WTC11 (cell line): ENCODE measurements at regions not wholly inside any gene's neighbourhood (a gene's known extent, or its start where the extent isn't known, plus 50 kb on each side); places are given as distances from the start of the nearest gene placed in this dataset.

Experiments used
- ATAC-seq: fragments of 200-7000 bp; cut with Tn5 transposase; 2 replicates; pipeline ENCODE4 v1.10.0; 2021; ENCODE audit warnings: mild to moderate bottlenecking, moderate library complexity
- CTCF ChIA-PET: fragments of 300-600 bp; sonication (Branson Sonifier 250); formaldehyde crosslinking; loops from one replicate; lab custom pipeline; 2021; ENCODE audit warnings: antibody characterized with exemption; lab: Charles Lee
- POLR2A ChIA-PET: fragments of 350-600 bp; sonication (Branson Sonifier 250); formaldehyde crosslinking; loops from one replicate; lab custom pipeline; 2021; ENCODE audit warnings: antibody characterized with exemption; lab: Charles Lee
- DNase-seq: peaks from one replicate; pipeline ENCODE4 v3.0.0; 2021; ENCODE audit warnings: low spot score
- H3K27ac Mint-ChIP-seq: 2 replicates; pipeline ENCODE4 v1.8.0; 2021; ENCODE audit warnings: mixed read lengths
- H3K27me3 Mint-ChIP-seq: 2 replicates; pipeline ENCODE4 v1.8.0; 2021; ENCODE audit warnings: low read depth, mild to moderate bottlenecking, moderate library complexity, mixed read lengths
- H3K36me3 Mint-ChIP-seq: 2 replicates; pipeline ENCODE4 v1.8.0; 2021; ENCODE audit warnings: mixed read lengths
- H3K4me1 Mint-ChIP-seq: 2 replicates; pipeline ENCODE4 v1.8.0; 2022; ENCODE audit warnings: mixed read lengths
- H3K4me3 Mint-ChIP-seq: 2 replicates; pipeline ENCODE4 v1.8.0; 2021; ENCODE audit warnings: mild to moderate bottlenecking, moderate library complexity, mixed read lengths
- H3K9me3 Mint-ChIP-seq: 2 replicates; pipeline ENCODE4 v1.8.0; 2021; ENCODE audit warnings: mixed read lengths
- CREB1 ChIP-seq: sonication (generic); formaldehyde crosslinking; IDR thresholded peaks from 2 replicates; pipeline ENCODE4 v1.8.0; 2023; ENCODE audit warnings: mild to moderate bottlenecking, missing genetic modification reagents
- ETV6 ChIP-seq: sonication (generic); formaldehyde crosslinking; IDR thresholded peaks from 2 replicates; pipeline ENCODE4 v1.8.1; 2022; ENCODE audit warnings: mild to moderate bottlenecking, missing genetic modification reagents
- GTF2I ChIP-seq: fragments of 250-450 bp; sonication (Bioruptor Pico); conservative IDR thresholded peaks from 2 replicates; pipeline ENCODE4 v1.4.0; 2021; ENCODE audit warnings: mild to moderate bottlenecking
- JUN ChIP-seq: sonication (generic); formaldehyde crosslinking; IDR thresholded peaks from 2 replicates; pipeline ENCODE4 v1.8.0; 2023; ENCODE audit warnings: mild to moderate bottlenecking, missing genetic modification reagents
- SP1 ChIP-seq: sonication (generic); formaldehyde crosslinking; conservative IDR thresholded peaks from 2 replicates; pipeline ENCODE4 v1.8.1; 2022; ENCODE audit warnings: missing genetic modification reagents
- TCF7 ChIP-seq: sonication (generic); formaldehyde crosslinking; IDR thresholded peaks from 2 replicates; pipeline ENCODE4 v1.8.0; 2022; ENCODE audit warnings: mild to moderate bottlenecking, low read depth, missing genetic modification reagents, moderate library complexity
- TF ChIP-seq, protein P1 (sequence below): sonication (generic); formaldehyde crosslinking; IDR thresholded peaks from 2 replicates; pipeline ENCODE4 v1.8.0; 2023; ENCODE audit warnings: mild to moderate bottlenecking, missing genetic modification reagents
- TF ChIP-seq, protein P2 (sequence below): sonication (generic); formaldehyde crosslinking; IDR thresholded peaks from 2 replicates; pipeline ENCODE4 v1.8.1; 2023; ENCODE audit warnings: mild to moderate bottlenecking, missing genetic modification reagents
- TF ChIP-seq, protein P3 (sequence below): fragments of 200-600 bp; IDR thresholded peaks from 2 replicates; pipeline ENCODE4 v1.8.0; 2022; ENCODE audit warnings: antibody characterized with exemption
- TF ChIP-seq, protein P4 (sequence below): sonication (generic); formaldehyde crosslinking; IDR thresholded peaks from 2 replicates; pipeline ENCODE4 v1.8.0; 2022; ENCODE audit warnings: missing genetic modification reagents

DNA sequence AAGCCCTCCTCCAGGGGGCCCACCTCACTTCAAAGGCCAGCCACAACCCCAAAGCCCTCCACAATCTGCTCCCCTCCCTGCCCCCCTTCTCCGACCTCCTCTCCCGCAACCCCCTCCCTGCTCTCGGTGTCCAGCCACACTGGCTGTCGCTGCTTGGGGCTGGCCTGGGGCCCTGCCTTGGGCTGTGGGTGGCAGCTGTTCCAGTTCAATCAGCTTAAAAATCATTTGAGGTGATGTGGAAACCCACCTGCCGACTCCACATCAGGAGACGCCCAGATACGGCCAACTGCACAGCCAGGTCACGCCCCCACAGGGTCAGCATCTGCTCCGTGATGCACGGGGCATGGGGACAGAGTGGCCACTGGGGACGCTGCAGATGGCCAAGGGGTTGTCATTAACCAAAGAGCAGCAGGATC, 107.0 kb upstream of the MVB12B start (continued):
- TF ChIP-seq, protein P1, sequence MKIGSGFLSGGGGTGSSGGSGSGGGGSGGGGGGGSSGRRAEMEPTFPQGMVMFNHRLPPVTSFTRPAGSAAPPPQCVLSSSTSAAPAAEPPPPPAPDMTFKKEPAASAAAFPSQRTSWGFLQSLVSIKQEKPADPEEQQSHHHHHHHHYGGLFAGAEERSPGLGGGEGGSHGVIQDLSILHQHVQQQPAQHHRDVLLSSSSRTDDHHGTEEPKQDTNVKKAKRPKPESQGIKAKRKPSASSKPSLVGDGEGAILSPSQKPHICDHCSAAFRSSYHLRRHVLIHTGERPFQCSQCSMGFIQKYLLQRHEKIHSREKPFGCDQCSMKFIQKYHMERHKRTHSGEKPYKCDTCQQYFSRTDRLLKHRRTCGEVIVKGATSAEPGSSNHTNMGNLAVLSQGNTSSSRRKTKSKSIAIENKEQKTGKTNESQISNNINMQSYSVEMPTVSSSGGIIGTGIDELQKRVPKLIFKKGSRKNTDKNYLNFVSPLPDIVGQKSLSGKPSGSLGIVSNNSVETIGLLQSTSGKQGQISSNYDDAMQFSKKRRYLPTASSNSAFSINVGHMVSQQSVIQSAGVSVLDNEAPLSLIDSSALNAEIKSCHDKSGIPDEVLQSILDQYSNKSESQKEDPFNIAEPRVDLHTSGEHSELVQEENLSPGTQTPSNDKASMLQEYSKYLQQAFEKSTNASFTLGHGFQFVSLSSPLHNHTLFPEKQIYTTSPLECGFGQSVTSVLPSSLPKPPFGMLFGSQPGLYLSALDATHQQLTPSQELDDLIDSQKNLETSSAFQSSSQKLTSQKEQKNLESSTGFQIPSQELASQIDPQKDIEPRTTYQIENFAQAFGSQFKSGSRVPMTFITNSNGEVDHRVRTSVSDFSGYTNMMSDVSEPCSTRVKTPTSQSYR (CRISPR knock-in tag), result no peak

DNA sequence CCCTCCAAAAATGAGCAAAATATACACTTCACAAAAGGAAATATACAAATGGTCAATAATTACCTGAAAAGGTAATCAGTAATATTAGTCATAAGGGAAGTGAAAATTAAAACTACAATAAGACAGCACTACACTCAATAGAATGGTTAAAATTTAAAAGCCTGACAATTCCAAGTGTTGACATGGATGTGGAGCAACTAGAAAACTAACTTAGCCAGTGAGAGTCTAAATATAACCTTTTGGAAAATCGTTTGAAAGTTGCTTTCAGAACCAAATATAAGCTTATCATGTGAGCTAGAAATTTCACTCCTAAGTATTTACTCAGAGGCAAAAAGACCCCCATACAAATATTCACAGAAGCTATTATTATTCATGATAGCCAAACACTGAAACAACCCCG, 105.1 kb upstream of the MVB12B start:
- no peak overlapping the region for H3K27ac Mint-ChIP-seq
- H3K4me1 Mint-ChIP-seq, result peaks cover 11% of the 10 kb centered on the region
- no peak for ATAC-seq
- peaks cover 17% of the 10 kb centered on the region for H3K9me3 Mint-ChIP-seq
- DNase-seq, result no peak
- ChIA-PET POLR2A (no interaction called here), CTCF (interaction anchor here (1.3 to 1.9 kb wide), 2 partner anchors 8 to 177 kb away, joined by 3 to 7 read pairs; no protein-coding TSS in a partner anchor)
- H3K36me3 Mint-ChIP-seq, result peaks cover 9% of the 10 kb centered on the region
- H3K4me3 Mint-ChIP-seq, result no peak overlapping the region
- peaks cover 32% of the 10 kb centered on the region for H3K27me3 Mint-ChIP-seq
- TF ChIP-seq, protein P2, sequence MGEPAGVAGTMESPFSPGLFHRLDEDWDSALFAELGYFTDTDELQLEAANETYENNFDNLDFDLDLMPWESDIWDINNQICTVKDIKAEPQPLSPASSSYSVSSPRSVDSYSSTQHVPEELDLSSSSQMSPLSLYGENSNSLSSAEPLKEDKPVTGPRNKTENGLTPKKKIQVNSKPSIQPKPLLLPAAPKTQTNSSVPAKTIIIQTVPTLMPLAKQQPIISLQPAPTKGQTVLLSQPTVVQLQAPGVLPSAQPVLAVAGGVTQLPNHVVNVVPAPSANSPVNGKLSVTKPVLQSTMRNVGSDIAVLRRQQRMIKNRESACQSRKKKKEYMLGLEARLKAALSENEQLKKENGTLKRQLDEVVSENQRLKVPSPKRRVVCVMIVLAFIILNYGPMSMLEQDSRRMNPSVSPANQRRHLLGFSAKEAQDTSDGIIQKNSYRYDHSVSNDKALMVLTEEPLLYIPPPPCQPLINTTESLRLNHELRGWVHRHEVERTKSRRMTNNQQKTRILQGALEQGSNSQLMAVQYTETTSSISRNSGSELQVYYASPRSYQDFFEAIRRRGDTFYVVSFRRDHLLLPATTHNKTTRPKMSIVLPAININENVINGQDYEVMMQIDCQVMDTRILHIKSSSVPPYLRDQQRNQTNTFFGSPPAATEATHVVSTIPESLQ, result no peak
- TF ChIP-seq TCF7 (CRISPR knock-in tag) (no peak), GTF2I (CRISPR knock-in tag) (0 out of 2 replicates have a peak, but pooled peaks have one; percentile 7), SP1 (CRISPR knock-in tag) (no peak)
- TF ChIP-seq, protein P3, sequence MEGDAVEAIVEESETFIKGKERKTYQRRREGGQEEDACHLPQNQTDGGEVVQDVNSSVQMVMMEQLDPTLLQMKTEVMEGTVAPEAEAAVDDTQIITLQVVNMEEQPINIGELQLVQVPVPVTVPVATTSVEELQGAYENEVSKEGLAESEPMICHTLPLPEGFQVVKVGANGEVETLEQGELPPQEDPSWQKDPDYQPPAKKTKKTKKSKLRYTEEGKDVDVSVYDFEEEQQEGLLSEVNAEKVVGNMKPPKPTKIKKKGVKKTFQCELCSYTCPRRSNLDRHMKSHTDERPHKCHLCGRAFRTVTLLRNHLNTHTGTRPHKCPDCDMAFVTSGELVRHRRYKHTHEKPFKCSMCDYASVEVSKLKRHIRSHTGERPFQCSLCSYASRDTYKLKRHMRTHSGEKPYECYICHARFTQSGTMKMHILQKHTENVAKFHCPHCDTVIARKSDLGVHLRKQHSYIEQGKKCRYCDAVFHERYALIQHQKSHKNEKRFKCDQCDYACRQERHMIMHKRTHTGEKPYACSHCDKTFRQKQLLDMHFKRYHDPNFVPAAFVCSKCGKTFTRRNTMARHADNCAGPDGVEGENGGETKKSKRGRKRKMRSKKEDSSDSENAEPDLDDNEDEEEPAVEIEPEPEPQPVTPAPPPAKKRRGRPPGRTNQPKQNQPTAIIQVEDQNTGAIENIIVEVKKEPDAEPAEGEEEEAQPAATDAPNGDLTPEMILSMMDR, result no peak

DNA sequence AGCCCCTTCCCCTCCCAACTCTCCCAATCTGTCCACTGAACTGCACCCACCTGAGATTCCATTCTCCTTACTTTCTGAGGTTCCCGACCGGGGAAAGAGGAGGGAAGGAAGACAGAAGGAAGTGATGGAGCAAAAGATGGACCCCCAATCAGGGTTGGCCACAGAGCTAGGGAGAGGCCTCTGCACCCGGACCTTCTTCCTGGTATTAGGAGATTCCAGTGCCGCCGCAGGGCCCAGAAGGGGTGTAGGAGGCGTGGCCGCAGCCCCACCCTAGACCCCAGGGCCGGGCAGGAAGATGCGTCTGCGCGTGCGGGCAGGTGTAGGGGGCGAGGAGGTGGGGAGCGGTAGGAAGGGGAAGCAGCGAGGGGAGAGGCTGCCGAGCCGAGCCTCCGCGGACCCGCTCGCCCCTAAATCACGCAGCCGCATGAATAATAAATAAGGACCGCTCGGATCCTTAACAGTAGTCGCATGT, 104.2 kb upstream of the MVB12B start:
- Mint-ChIP-seq H3K4me3 (peak overlapping the region; percentile 64), H3K27ac (no peak overlapping the region), H3K9me3 (peaks cover 17% of the 10 kb centered on the region), H3K36me3 (peaks cover 9% of the 10 kb centered on the region), H3K27me3 (peaks cover 32% of the 10 kb centered on the region), H3K4me1 (peaks cover 10% of the 10 kb centered on the region)
- TF ChIP-seq CREB1 (CRISPR knock-in tag) (no peak), JUN (CRISPR knock-in tag) (no peak), ETV6 (no peak)
- TF ChIP-seq, protein P4, sequence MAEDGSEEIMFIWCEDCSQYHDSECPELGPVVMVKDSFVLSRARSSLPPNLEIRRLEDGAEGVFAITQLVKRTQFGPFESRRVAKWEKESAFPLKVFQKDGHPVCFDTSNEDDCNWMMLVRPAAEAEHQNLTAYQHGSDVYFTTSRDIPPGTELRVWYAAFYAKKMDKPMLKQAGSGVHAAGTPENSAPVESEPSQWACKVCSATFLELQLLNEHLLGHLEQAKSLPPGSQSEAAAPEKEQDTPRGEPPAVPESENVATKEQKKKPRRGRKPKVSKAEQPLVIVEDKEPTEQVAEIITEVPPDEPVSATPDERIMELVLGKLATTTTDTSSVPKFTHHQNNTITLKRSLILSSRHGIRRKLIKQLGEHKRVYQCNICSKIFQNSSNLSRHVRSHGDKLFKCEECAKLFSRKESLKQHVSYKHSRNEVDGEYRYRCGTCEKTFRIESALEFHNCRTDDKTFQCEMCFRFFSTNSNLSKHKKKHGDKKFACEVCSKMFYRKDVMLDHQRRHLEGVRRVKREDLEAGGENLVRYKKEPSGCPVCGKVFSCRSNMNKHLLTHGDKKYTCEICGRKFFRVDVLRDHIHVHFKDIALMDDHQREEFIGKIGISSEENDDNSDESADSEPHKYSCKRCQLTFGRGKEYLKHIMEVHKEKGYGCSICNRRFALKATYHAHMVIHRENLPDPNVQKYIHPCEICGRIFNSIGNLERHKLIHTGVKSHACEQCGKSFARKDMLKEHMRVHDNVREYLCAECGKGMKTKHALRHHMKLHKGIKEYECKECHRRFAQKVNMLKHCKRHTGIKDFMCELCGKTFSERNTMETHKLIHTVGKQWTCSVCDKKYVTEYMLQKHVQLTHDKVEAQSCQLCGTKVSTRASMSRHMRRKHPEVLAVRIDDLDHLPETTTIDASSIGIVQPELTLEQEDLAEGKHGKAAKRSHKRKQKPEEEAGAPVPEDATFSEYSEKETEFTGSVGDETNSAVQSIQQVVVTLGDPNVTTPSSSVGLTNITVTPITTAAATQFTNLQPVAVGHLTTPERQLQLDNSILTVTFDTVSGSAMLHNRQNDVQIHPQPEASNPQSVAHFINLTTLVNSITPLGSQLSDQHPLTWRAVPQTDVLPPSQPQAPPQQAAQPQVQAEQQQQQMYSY (CRISPR knock-in tag), result peak; percentile 32; the same call in 1 of the 2 replicates
- POLR2A ChIA-PET, result no interaction called here
- ATAC-seq (peak; percentile 80), DNase-seq (peak; percentile 46)
- CTCF ChIA-PET, result interaction anchor here (0.6 to 1.9 kb wide), 4 partner anchors 176 to 664 kb away, joined by 3 to 7 read pairs (median 4); no protein-coding TSS in a partner anchor
